ENCODE measurements at regions not wholly inside any gene's neighbourhood (a gene's known extent, or its start where the extent isn't known, plus 50 kb on each side); places are given as distances from the start of the nearest gene placed in this dataset.

DNA sequence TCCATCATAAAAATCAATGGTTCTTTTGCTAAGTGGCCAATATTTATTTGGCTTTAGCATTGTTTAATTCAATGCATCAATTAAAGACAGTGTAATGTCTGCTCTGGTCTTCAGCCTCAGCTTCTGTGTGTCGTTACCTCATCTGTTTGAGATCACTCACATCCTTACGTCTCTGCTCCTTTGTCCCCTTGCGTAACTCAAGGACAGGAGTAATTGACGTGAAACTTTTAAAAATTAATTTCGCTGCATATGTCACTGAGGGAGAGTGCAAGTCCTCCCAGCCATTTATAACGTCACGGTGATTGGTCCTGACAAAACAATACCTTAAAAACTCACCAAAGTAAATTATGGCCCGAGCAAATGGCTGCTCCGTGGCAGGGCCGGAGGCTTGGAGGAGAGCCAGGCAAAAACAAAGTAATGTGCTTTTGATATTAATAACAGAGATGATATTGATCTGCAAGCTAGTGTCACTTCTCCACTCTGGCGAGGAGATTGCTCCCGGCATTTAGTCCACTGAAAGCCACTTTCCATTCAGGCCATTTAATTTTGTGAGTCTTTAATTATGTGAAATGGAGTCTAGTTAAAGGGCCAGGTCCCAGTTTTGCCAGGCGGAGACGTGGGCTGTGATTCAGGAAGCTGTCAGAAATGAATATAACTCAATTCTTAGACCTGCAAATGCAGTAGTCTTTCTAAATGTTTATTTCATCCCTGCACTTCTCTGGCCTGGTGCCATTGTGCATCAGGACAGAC, 150.9 kb upstream of the POU3F1 start:
- H3K27me3 ChIP-seq, result peaks cover 0 to 24% (median 0%) of the 10 kb centered on the region in 4 donors
- intact Hi-C loops (cut with DNase I), result no loop called here
- H3K9me3 ChIP-seq, result peaks cover 0 to 9% (median 0%) of the 10 kb centered on the region in 3 donors
- H3K36me3 ChIP-seq, result no peaks in the 10 kb centered on the region
- H3K4me1 ChIP-seq, result no peaks in the 10 kb centered on the region
- no peak for TF ChIP-seq POLR2A (IDR thresholded peaks at IDR 0.05)
- TF ChIP-seq, protein P1, sequence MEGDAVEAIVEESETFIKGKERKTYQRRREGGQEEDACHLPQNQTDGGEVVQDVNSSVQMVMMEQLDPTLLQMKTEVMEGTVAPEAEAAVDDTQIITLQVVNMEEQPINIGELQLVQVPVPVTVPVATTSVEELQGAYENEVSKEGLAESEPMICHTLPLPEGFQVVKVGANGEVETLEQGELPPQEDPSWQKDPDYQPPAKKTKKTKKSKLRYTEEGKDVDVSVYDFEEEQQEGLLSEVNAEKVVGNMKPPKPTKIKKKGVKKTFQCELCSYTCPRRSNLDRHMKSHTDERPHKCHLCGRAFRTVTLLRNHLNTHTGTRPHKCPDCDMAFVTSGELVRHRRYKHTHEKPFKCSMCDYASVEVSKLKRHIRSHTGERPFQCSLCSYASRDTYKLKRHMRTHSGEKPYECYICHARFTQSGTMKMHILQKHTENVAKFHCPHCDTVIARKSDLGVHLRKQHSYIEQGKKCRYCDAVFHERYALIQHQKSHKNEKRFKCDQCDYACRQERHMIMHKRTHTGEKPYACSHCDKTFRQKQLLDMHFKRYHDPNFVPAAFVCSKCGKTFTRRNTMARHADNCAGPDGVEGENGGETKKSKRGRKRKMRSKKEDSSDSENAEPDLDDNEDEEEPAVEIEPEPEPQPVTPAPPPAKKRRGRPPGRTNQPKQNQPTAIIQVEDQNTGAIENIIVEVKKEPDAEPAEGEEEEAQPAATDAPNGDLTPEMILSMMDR (IDR thresholded peaks at IDR 0.05), result no peak
- no peak for DNase-seq
- H3K27ac ChIP-seq, result no peak overlapping the region
- no peak overlapping the region for H3K4me3 ChIP-seq
- 70% methylated on average over 14 of the region's 14 CpGs for WGBS, 2 donors

GRCh38 chr1:38194472-38194871, 147.9 kb upstream of the POU3F1 start:
- 53 to 68% methylated on average over 4 to 6 of the region's 6 CpGs for WGBS, 2 donors
- no peak overlapping the region for H3K4me3 ChIP-seq
- no peak overlapping the region for H3K27ac ChIP-seq
- intact Hi-C loops (cut with DNase I), result no loop called here
- no peaks in the 10 kb centered on the region for H3K36me3 ChIP-seq
- H3K9me3 ChIP-seq, result no peaks in the 10 kb centered on the region
- H3K27me3 ChIP-seq, result peaks cover 0 to 19% (median 0%) of the 10 kb centered on the region in 4 donors
- DNase-seq, result no peak
- H3K4me1 ChIP-seq, result no peaks in the 10 kb centered on the region
- TF ChIP-seq POLR2A (IDR thresholded peaks at IDR 0.05), result no peak
- TF ChIP-seq, protein P1 (IDR thresholded peaks at IDR 0.05), result no peak

- TF ChIP-seq, protein P1 (IDR thresholded peaks at IDR 0.05), result no peak
- no peak for TF ChIP-seq POLR2A (IDR thresholded peaks at IDR 0.05)
- intact Hi-C loops (cut with DNase I), result no loop called here
- 51 to 52% methylated on average over 3 of the region's 3 CpGs for WGBS, 2 donors
- Histone ChIP-seq H3K27me3 (peaks cover 0 to 33% (median 0%) of the 10 kb centered on the region in 4 donors), H3K9me3 (no peaks in the 10 kb centered on the region), H3K4me3 (no peak overlapping the region), H3K36me3 (no peaks in the 10 kb centered on the region), H3K27ac (no peak overlapping the region), H3K4me1 (no peaks in the 10 kb centered on the region)
- no peak for DNase-seq
These were observed 146.4 kb upstream of the POU3F1 start for GRCh38 chr1:38193040-38193439.

GRCh38 chr1:38191461-38191860, 144.9 kb upstream of the POU3F1 start:
- H3K27me3 ChIP-seq, result peaks cover 0 to 43% (median 0%) of the 10 kb centered on the region in 4 donors
- no peak for DNase-seq
- no peaks in the 10 kb centered on the region for H3K4me1 ChIP-seq
- H3K9me3 ChIP-seq, result no peaks in the 10 kb centered on the region
- intact Hi-C loops (cut with DNase I), result no loop called here
- TF ChIP-seq, protein P1 (IDR thresholded peaks at IDR 0.05), result no peak
- no peak for TF ChIP-seq POLR2A (IDR thresholded peaks at IDR 0.05)
- 56 to 77% methylated on average over 7 of the region's 7 CpGs for WGBS, 2 donors
- H3K4me3 ChIP-seq, result no peak overlapping the region
- H3K36me3 ChIP-seq, result no peaks in the 10 kb centered on the region
- H3K27ac ChIP-seq, result no peak overlapping the region

- DNase-seq, result no peak
- TF ChIP-seq, protein P1 (IDR thresholded peaks at IDR 0.05), result no peak
- Histone ChIP-seq H3K36me3 (no peaks in the 10 kb centered on the region), H3K9me3 (no peaks in the 10 kb centered on the region), H3K4me3 (no peak overlapping the region), H3K27ac (no peak overlapping the region), H3K4me1 (no peaks in the 10 kb centered on the region), H3K27me3 (peaks cover 0 to 40% (median 0%) of the 10 kb centered on the region in 4 donors)
- 62 to 68% methylated on average over 3 to 4 of the region's 5 CpGs for WGBS, 2 donors
- intact Hi-C loops (cut with DNase I), result no loop called here
These were observed 144.4 kb upstream of the POU3F1 start for GRCh38 chr1:38190983-38191382.
